Liver (tissue), 3 donors: ENCODE measurements at regions not wholly inside any gene's neighbourhood (a gene's known extent, or its start where the extent isn't known, plus 50 kb on each side); places are given as distances from the start of the nearest gene placed in this dataset.

Experiments used
- CTCF ChIP-seq: fragments of 150-350 bp; IDR thresholded peaks from 2 replicates; pipeline ENCODE4 v1.5.1; 2017; ENCODE audit warnings: improper control_type of control experiment, low read depth, low read length; ENCODE audit not compliant: missing input control
- EGR1 ChIP-seq, 2 donors: IDR thresholded peaks; 2 replicates each; pipeline ENCODE4 v1.6.1; 2016 to 2018; ENCODE audit warnings: antibody characterized with exemption in 2 of 2, low read depth in 2 of 2
- FOXA2 ChIP-seq: IDR thresholded peaks from 2 replicates; pipeline ENCODE4 v1.6.1; 2016; ENCODE audit warnings: antibody characterized with exemption
- GABPA ChIP-seq, 2 donors: IDR thresholded peaks in 1 of 2; conservative IDR thresholded peaks in 1 of 2; 2 replicates each; pipeline ENCODE4 v1.6.1; 2016; ENCODE audit warnings: antibody characterized with exemption in 2 of 2, mild to moderate bottlenecking in 1 of 2, moderate library complexity in 1 of 2
- JUND ChIP-seq, 2 donors: IDR thresholded peaks; 2 replicates each; pipeline ENCODE4 v1.6.1; 2016; ENCODE audit warnings: antibody characterized with exemption in 2 of 2
- NR2F2 ChIP-seq: IDR thresholded peaks from 2 replicates; pipeline ENCODE4 v1.6.1; 2016; ENCODE audit warnings: antibody characterized with exemption
- RAD21 ChIP-seq, 2 donors: IDR thresholded peaks; 2 replicates each; pipeline ENCODE4 v1.6.1; 2016; ENCODE audit warnings: antibody characterized with exemption in 2 of 2, mild to moderate bottlenecking in 2 of 2
- TAF1 ChIP-seq: conservative IDR thresholded peaks from 2 replicates; pipeline ENCODE4 v1.6.1; 2016; ENCODE audit warnings: antibody characterized with exemption, mild to moderate bottlenecking
- YY1 ChIP-seq: IDR thresholded peaks from 2 replicates; pipeline ENCODE4 v1.6.1; 2016; ENCODE audit warnings: antibody characterized with exemption, mild to moderate bottlenecking
- TF ChIP-seq, protein P1 (sequence below): IDR thresholded peaks from 2 replicates; pipeline ENCODE4 v1.6.1; 2016; ENCODE audit warnings: antibody characterized with exemption, mild to moderate bottlenecking
- donor health status: healthy.
- donor health status: healthy.

- TF ChIP-seq GABPA (IDR thresholded peaks at IDR 0.05 in 1 of 2, conservative IDR thresholded peaks at IDR 0.05 in 1 of 2), result no peak
- TF ChIP-seq CTCF, result no peak
- no peak for TF ChIP-seq FOXA2
- TF ChIP-seq JUND (IDR thresholded peaks at IDR 0.05), result no peak
- no peak for TF ChIP-seq NR2F2
- no peak for TF ChIP-seq EGR1 (IDR thresholded peaks at IDR 0.05; ENCODE audit: low read depth in 2 of 2)
- no peak for TF ChIP-seq YY1
- TF ChIP-seq RAD21 (IDR thresholded peaks at IDR 0.05), result no peak
- TF ChIP-seq, protein P1, sequence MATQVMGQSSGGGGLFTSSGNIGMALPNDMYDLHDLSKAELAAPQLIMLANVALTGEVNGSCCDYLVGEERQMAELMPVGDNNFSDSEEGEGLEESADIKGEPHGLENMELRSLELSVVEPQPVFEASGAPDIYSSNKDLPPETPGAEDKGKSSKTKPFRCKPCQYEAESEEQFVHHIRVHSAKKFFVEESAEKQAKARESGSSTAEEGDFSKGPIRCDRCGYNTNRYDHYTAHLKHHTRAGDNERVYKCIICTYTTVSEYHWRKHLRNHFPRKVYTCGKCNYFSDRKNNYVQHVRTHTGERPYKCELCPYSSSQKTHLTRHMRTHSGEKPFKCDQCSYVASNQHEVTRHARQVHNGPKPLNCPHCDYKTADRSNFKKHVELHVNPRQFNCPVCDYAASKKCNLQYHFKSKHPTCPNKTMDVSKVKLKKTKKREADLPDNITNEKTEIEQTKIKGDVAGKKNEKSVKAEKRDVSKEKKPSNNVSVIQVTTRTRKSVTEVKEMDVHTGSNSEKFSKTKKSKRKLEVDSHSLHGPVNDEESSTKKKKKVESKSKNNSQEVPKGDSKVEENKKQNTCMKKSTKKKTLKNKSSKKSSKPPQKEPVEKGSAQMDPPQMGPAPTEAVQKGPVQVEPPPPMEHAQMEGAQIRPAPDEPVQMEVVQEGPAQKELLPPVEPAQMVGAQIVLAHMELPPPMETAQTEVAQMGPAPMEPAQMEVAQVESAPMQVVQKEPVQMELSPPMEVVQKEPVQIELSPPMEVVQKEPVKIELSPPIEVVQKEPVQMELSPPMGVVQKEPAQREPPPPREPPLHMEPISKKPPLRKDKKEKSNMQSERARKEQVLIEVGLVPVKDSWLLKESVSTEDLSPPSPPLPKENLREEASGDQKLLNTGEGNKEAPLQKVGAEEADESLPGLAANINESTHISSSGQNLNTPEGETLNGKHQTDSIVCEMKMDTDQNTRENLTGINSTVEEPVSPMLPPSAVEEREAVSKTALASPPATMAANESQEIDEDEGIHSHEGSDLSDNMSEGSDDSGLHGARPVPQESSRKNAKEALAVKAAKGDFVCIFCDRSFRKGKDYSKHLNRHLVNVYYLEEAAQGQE, result no peak
- no peak for TF ChIP-seq TAF1
These were observed 176.8 kb upstream of the TRPC5 start for GRCh38 chrX:112259375-112259774.
